GM12878 (cell line): ENCODE measurements at regions not wholly inside any gene's neighbourhood (a gene's known extent, or its start where the extent isn't known, plus 50 kb on each side); places are given as distances from the start of the nearest gene placed in this dataset.

Source experiments
- ATAC-seq: fragments of 200-7000 bp; cut with Tn5 transposase; 3 replicates; pipeline ENCODE4 v1.9.1; 2020; ENCODE audit warnings: mild to moderate bottlenecking, moderate library complexity
- BruUV-seq: library from RNA; stranded (reverse); fragments of 400-500 nt; replicated peaks from 2 replicates; lab custom pipeline; 2021; lab: Mats Ljungman, UMichigan
- CTCF ChIA-PET: fragments of 300-600 bp; sonication (Branson Sonifier 250); formaldehyde crosslinking; extraction: SDS; loops from one replicate; lab custom pipeline; 2021; ENCODE audit warnings: inconsistent platforms; lab: Yijun Ruan, JAX
- POLR2A ChIA-PET: fragments of 350-600 bp; formaldehyde crosslinking; extraction: SDS; loops from one replicate; lab custom pipeline; 2021; ENCODE audit warnings: inconsistent platforms; lab: Charles Lee
- RAD21 ChIA-PET: fragments of 300-600 bp; sonication (Branson Sonifier 250); formaldehyde crosslinking; loops from one replicate; lab custom pipeline; 2023; ENCODE audit warnings: antibody characterized with exemption; ENCODE audit not compliant: unreplicated experiment; lab: Charles Lee
- SMC1A ChIA-PET: fragments of 300-600 bp; sonication (Branson Sonifier 250); formaldehyde crosslinking; loops from one replicate; lab custom pipeline; 2023; ENCODE audit not compliant: unreplicated experiment, uncharacterized antibody; lab: Charles Lee
- DNase-seq: peaks from one replicate; pipeline ENCODE4 v3.0.0-alpha.2; 2011; ENCODE audit warnings: low read depth, low spot score
- FAIRE-seq: peaks from 3 replicates; lab custom pipeline; 2011; peaks lifted over from hg19 to GRCh38; lab: Jason Lieb, UNC
- H2AFZ ChIP-seq: 2 replicates; pipeline ENCODE4 v1.6.0; 2011; ENCODE audit warnings: low read depth, low read length, control low read depth; ENCODE audit not compliant: control insufficient read depth
- H3K27ac ChIP-seq: 2 replicates; pipeline ENCODE4 v1.5.1; 2011; ENCODE audit warnings: control low read depth; ENCODE audit not compliant: control insufficient read depth, insufficient read depth
- H3K27me3 ChIP-seq, 2 experiments: replicated peaks in 1 of 2; 2 replicates each; pipeline versions ENCODE4 v1.6.0 to v1.6.1; 2011; ENCODE audit warnings: low read length in 1 of 2; ENCODE audit not compliant: control insufficient read depth in 2 of 2, insufficient read depth in 2 of 2
- H3K36me3 ChIP-seq, 2 experiments: 2 replicates each; pipeline ENCODE4 v1.5.1; 2011; ENCODE audit warnings: low read length in 1 of 2; ENCODE audit not compliant: control insufficient read depth in 2 of 2, insufficient read depth in 2 of 2
- H3K4me1 ChIP-seq: 2 replicates; pipeline ENCODE4 v1.6.1; 2011; ENCODE audit warnings: mild to moderate bottlenecking, low read length, moderate library complexity, mixed read lengths; ENCODE audit not compliant: control insufficient read depth, insufficient read depth
- H3K4me2 ChIP-seq: 2 replicates; pipeline ENCODE4 v1.6.0; 2011; ENCODE audit warnings: control low read depth; ENCODE audit not compliant: control insufficient read depth, insufficient read depth
- H3K4me3 ChIP-seq: fragments of 200-600 bp; sonication (generic); 2 replicates; pipeline ENCODE4 v1.5.1; 2016
- H3K79me2 ChIP-seq: 2 replicates; pipeline ENCODE4 v1.6.0; 2011; ENCODE audit warnings: low read length; ENCODE audit not compliant: control insufficient read depth, insufficient read depth
- H3K9ac ChIP-seq: 2 replicates; pipeline ENCODE4 v1.8.0; 2011; ENCODE audit warnings: low read length, control low read depth, mixed read lengths; ENCODE audit not compliant: control insufficient read depth, insufficient read depth
- H3K9me3 ChIP-seq: replicated peaks from 3 replicates; pipeline ENCODE4 v1.5.1; 2011; ENCODE audit warnings: mild to moderate bottlenecking, low read length; ENCODE audit not compliant: control insufficient read depth, insufficient read depth
- H4K20me1 ChIP-seq: 2 replicates; pipeline ENCODE4 v1.6.0; 2011; ENCODE audit not compliant: control insufficient read depth, insufficient read depth
- CHD1 ChIP-seq: IDR thresholded peaks from 2 replicates; pipeline ENCODE4 v1.6.1; 2012; ENCODE audit warnings: low read depth, low read length, improper control_type of control experiment
- CHD2 ChIP-seq: IDR thresholded peaks from 2 replicates; pipeline ENCODE4 v1.6.1; 2011; ENCODE audit warnings: low read depth, low read length, improper control_type of control experiment, borderline replicate concordance
- IRF3 ChIP-seq: fragments of 450-650 bp; IDR thresholded peaks from 2 replicates; pipeline ENCODE4 v1.6.1; 2014; ENCODE audit warnings: mild to moderate bottlenecking
- MEF2B ChIP-seq: fragments of 450-650 bp; IDR thresholded peaks from 2 replicates; pipeline ENCODE4 v1.6.1; 2018; ENCODE audit warnings: mild to moderate bottlenecking, moderate library complexity; ENCODE audit not compliant: partially characterized antibody, poor library complexity, severe bottlenecking
- NKRF ChIP-seq: fragments of 450-650 bp; conservative IDR thresholded peaks from 2 replicates; pipeline ENCODE4 v1.6.1; 2017; ENCODE audit warnings: mild to moderate bottlenecking, moderate library complexity
- NRF1 ChIP-seq: conservative IDR thresholded peaks from 2 replicates; pipeline ENCODE4 v1.6.1; 2011; ENCODE audit warnings: mild to moderate bottlenecking, low read depth, low read length, improper control_type of control experiment
- POLR2AphosphoS5 ChIP-seq: IDR thresholded peaks from 2 replicates; pipeline ENCODE4 v1.6.1; 2011; ENCODE audit warnings: mild to moderate bottlenecking, low read length, inconsistent platforms
- SMC3 ChIP-seq: IDR thresholded peaks from 2 replicates; pipeline ENCODE4 v1.6.1; 2011; ENCODE audit warnings: low read length, improper control_type of control experiment, borderline replicate concordance
- SRF ChIP-seq, 2 experiments: IDR thresholded peaks; 2 replicates each; pipeline ENCODE4 v1.6.1; 2011; ENCODE audit warnings: low read depth in 2 of 2, low read length in 2 of 2, mild to moderate bottlenecking in 1 of 2, moderate library complexity in 1 of 2
- STAT1 ChIP-seq: fragments of 450-650 bp; conservative IDR thresholded peaks from 2 replicates; pipeline ENCODE4 v1.6.1; 2014; ENCODE audit warnings: antibody characterized with exemption, mild to moderate bottlenecking
- ZBTB11 ChIP-seq: fragments of 450-650 bp; formaldehyde crosslinking; IDR thresholded peaks from 2 replicates; pipeline ENCODE4 v1.5.0; 2022; ENCODE audit warnings: mild to moderate bottlenecking, missing genetic modification characterization
- ZNF274 ChIP-seq: IDR thresholded peaks from one replicate; pipeline ENCODE4 v1.8.0; 2011; ENCODE audit not compliant: insufficient read length, insufficient read depth
- ZNF592 ChIP-seq: fragments of 450-650 bp; IDR thresholded peaks from 2 replicates; pipeline ENCODE4 v1.6.1; 2017; ENCODE audit warnings: mild to moderate bottlenecking, moderate library complexity
- in situ Hi-C: fragments of 300-500 bp; cut with MboI; formaldehyde crosslinking; loops from 9 replicates; pipeline ENCODE4 v1.14.3; 2018; ENCODE audit warnings: mixed read lengths
- intact Hi-C: fragments of 100-400 bp; cut with micrococcal nuclease; formaldehyde crosslinking; loops from one replicate; pipeline ENCODE4 v1.14.2; 2022; ENCODE audit not compliant: unreplicated experiment

- in situ Hi-C loops (no loop called here), intact Hi-C loops (no loop called here)
- Histone ChIP-seq H2AFZ (no peak overlapping the region), H3K4me3 (no peak overlapping the region), H3K4me2 (no peak overlapping the region), H3K36me3 (no peaks in the 10 kb centered on the region), H3K27ac (no peak overlapping the region), H3K4me1 (no peaks in the 10 kb centered on the region), H3K9ac (no peak overlapping the region), H3K79me2 (no peaks in the 10 kb centered on the region), H3K9me3 (no peaks in the 10 kb centered on the region), H3K27me3 (no peaks in the 10 kb centered on the region), H4K20me1 (no peaks in the 10 kb centered on the region)
- DNase-seq (no peak), ATAC-seq (no peak), FAIRE-seq (no peak)
- RAD21 ChIA-PET: no interaction called here
- SMC1A ChIA-PET: no interaction called here
- no TSS peak for BruUV-seq
- TF ChIP-seq NRF1 (no peak), STAT1 (no peak), CHD2 (no peak), CHD1 (no peak), POLR2AphosphoS5 (no peak), SMC3 (no peak), ZBTB11 (CRISPR knock-in tag) (no peak), IRF3 (no peak), ZNF592 (no peak), NKRF (no peak), SRF (IDR thresholded peaks at IDR 0.05; ENCODE audit: low read depth in 2 of 2, low read length in 2 of 2) (no peak), ZNF274 (no peak), MEF2B (no peak)
- POLR2A ChIA-PET: interaction anchor here (0.8 kb wide), 1 partner anchor 10 kb away, joined by 3 read pairs; no protein-coding TSS in a partner anchor
- CTCF ChIA-PET: interaction anchor here (0.7 kb wide), 1 partner anchor 47 kb away, joined by 3 read pairs; no protein-coding TSS in a partner anchor
Measured at GRCh38 chr4:14729282-14730000, 272.8 kb upstream of the CPEB2 start.
